Fibroblast of skin of right biceps (primary cell): ENCODE measurements at regions not wholly inside any gene's neighbourhood (a gene's known extent, or its start where the extent isn't known, plus 50 kb on each side); places are given as distances from the start of the nearest gene placed in this dataset.
A peak's percentile ranks its signal among the peaks of the same experiment; 100 is the strongest.

Experiments used
- DNase-seq: peaks from one replicate; pipeline ENCODE4 v3.0.0-alpha.2; 2013

DNA sequence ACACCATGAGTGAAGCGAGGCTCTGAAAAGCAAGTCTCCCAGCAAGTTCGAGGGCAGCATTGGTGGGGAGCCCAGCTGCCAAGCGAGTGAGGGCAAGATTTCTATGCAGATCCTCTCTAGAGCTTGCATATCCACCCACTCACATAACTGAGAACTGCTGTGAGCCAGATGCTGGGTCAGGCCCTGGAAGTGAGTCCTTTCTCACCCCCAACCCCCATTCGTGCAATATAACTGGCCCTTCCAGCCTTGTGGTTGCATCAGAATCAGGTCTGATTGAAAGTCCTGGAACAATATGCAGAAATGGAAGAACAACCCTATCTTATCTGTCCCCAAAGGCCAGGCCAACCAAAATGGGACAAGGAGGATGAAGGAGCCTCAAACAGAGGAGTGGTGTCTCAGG, 146.6 kb downstream of the IRX5 start:
- no peak for DNase-seq

DNA sequence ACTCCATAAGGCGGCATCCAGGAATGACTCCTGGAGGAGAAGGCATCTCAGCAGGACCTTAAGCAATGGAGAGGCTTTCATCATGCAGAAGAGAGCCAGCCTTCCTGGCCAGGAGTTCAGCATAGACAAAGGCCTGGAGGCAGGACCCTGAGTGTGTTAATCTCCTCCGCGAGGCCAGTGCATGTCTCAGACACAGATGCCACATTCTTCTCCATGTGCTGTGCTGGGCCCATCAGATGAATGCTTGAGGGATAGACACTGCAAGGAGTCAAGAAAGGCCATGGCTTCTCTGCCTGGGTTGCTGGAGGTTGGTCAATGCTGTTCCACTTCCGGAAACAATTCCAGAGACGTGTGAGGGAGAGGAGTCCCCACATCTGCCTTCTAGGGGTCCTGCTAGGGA, 147.5 kb downstream of the IRX5 start:
- no peak for DNase-seq

DNA sequence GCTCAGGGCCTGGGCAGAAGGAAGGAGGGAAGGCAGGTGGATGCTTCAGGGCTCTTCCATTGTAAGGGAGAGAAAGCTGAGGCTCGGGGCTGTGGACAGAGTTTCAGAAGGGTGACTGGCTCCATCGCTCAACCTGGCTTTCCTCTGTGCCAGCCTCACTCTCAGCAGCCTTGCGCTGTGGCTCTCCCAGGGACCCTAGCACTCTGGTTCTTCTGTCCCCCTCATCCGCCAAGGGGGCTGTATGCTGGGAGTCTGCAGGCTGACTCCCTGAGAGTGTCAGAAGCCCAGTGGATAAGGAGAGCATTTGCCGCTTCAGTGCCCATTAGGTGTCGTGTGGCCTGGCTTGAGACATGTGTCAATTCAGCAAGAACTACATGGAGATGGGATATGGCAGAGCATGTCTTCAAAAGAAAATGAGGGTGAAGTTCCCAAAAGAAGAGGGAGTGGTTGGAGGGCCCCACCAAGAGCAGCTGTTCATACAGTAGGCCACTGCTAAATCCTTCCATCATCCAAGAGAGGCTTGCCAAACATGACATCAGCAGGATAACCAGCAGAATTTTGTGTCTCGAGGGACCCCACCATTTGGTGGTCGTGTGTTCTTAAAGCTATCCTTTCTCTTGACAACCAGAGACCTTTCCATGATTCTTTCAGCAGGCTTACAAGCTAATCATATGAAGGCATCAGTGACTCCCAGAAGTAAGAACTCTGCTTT, 148.2 kb downstream of the IRX5 start:
- DNase-seq: no peak

DNA sequence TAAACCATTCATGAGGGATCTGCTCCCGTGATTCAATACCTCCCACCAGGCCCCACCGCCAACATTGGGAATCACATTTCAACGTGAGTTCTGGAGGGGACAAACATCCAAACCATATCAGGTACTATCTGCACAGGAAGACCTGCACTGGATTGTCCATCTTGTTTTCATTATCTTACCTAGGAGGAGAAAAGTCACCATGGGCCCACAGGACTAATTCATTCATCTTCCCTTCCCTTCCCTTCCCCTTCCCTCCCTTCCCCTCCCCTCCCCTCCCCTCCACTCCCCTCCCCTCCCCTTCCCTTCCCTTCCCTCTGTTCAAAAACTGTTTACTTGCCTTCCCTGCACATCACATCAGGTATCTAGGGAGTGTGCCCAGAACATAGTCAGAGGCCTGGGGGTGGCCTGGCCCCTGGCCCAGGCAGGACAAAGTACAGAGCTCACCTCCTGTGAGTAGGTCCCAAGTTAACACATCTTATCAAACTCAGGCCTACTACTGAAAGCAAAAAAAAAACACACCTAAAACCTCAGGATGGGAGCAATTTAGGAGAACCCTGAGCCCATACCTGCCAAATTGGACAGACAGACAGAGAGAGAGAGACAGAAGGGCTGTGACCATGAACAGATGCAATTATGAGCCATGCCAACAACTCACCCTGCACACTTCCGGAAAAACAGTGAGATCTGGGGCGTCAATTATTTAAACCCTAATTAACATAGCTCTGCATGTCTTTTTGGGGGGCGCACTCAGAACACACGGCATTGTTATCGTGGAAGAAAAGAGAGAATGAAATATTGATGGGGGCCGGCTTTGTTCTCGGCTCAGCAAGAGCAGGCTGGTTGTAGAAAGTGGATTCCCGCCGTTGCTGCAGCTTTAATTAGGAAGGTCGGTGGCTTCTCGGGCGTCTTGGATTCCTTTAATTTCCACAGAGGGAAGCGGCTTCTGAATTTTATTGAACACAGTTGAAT, 151.2 kb downstream of the IRX5 start:
- no peak for DNase-seq

DNA sequence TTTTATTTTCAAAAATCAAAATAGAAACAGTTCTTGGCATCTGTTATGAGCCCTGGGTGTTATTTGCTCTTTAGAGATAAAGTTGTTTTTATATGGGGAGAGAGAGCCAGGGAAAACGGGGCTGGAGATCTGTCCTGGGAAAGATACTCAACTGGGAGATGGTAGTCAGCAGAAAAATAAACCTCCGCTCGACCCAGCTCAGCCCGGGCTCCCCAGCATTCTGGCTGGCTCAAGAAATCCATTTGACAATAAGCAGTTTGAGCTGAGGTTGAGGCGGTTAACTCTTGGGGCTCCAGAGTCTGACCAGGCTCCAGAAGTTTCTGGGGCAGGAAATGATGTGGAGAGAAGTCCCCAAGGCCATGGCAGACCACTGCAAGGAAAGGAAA, 151.9 kb downstream of the IRX5 start:
- no peak for DNase-seq

DNA sequence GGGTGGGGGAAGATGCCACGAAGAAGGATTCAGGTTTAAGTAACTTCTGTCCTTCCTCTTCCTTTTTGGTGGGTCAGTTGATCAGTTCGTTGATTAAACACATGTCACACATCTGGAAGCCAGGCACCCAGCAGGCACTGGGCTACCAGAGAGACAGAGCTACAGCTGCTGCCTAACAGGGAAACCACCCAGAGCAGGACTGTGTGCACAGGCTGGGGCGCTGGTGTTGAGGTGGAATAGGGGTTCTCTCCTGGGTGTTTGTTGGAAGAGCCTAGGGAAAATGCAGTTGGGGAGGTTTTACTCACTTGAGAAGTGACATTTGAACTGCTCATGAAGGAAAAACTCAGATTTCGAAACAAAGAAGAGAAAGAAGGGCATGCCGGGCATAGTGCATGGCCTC, 152.4 kb downstream of the IRX5 start:
- DNase-seq: no peak

DNA sequence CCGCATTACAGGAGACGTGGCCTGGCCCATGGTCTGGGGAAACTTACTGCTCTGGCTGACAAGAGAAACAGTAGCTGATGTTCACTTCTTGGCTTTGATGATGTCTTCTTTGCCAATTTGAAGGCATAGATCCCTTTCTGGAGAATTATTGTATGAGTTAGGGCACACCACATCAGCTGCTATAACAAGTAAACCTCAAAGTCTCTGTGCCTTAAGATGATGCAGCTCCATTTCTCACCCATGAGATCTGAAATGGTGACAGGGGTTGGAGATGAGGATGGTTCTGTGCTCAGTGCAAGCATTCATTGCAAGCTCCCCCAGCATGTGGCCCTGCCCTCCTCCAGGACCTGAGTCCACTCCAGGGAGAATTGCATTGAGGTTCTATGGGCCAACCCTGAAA, 157.4 kb downstream of the IRX5 start:
- no peak for DNase-seq

DNA sequence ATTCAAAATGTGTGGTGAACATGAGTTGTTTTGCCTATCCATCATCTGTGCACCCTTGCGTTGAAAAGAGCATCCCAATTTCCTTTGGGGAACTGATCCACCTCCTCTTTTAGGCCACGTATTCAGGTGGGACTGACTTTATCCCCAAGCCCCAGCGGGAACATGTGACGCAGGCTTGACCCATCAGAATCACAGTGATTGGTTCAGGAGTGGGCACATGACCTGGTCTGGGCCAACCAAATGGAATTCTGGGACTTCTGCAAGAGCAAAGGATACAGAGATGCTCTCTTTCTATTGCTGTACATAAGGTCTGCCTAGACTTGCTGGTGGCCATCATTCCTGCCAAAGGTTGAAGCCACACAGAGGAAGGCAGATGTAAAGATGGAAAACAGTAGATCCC, 158.9 kb downstream of the IRX5 start:
- DNase-seq: no peak

DNA sequence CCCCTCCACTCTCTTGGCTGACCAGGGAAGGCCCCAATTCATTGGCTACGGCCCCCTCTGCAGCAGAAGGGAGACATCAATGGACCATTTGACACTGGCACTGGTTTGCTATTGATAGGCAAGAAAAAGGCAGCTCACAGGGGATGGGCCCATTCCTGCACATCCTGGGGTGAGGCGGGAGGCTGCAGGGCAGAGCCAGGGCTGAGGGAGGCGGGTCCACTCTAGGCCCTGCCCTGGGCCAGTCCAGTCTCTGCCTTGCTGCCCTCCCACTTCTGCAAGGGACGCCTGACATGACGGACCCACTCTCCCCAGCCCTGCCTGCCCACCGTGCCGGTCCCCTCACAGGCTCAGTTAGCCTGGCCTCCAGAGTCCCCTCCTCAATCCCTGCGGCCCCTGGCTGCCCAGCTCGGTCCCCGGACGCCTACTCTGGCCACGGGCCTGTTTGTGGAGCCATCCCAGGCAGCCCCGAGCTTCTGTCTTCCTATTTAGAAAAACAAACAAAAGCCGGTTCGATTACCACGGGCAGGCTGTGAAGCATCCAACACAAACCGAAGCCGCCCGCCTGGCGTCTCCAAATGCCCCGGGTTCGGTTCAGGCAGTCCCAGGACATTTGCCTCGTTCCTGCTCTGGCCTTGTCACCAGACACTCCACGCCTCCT, 160.7 kb downstream of the IRX5 start:
- DNase-seq: no peak

DNA sequence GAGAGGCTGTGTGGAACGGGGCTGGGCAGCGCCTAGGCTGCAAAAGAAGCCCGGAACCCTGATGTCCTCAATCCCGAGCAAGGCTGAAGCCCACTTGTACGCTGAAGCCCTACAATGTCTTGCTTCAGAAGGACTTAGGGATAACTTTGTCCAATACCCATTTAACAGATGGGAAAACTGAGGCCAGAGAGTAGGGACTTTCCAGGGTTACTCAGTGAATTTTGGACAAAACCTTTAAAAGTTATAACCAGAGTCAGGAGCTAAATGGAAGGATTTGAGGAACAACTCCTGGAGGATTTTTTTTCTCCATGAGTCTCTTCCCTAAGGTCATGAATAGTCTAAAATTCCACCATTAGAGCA, 161.2 kb downstream of the IRX5 start:
- no peak for DNase-seq

DNA sequence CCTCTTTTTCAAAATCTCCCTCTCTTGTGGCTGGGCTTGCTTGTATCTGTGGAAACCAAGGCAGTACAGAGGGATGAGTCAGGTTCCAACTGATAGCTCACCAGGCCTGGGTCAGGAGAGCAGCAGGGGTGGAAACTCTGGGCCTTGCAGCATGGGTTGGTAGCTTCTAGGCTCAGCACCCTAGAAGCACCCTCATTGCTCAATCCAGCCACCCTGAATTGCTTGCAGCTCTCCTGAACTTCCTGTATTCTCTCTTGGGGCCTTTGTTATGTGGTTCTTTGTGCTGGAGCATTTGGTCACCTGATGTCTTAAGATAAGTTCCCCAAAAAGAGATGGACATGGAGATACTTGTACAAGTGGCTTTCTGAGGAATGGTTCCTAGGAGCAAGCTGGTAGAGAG, 169.4 kb downstream of the IRX5 start:
- no peak for DNase-seq

DNA sequence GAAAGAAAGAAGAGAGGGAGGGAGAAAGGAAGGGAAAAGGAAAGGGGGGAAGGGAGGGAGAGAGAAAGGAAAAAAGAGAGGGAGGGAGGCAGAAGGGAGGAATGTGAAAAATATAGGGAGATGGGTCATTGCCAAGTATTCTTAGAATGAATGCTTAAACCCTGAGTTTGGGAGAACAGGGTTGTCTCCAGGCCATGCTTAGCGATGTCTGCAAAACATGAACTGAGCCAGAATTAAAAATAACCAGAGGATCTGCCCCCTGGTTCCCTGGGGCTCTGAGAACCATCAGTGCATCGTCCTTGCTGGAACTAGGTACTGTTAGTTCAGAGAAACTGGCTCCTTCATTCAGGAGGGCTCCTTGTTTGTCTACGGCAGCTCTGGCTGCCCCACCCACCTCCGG, 170.4 kb downstream of the IRX5 start:
- peak; percentile 30 for DNase-seq

DNA sequence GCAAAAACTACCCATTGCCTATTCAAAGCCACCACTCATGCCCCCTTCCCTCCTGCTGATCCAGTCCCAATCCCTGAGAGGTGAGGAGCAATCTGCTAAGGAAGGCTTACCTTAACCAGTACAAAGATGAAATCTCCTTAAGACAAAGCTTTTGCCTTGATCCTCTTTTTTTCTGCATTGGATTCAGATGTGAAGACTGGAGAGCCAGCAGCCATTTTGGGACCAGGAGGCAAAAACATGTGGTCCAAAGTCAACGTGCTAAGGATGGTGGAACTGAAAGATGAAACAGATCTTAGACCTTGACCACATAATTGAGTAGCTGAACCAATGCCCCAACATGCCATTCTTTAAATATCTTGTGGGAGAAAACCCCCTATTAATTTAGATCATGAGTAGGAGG, 171.4 kb downstream of the IRX5 start:
- DNase-seq: peak; percentile 10

DNA sequence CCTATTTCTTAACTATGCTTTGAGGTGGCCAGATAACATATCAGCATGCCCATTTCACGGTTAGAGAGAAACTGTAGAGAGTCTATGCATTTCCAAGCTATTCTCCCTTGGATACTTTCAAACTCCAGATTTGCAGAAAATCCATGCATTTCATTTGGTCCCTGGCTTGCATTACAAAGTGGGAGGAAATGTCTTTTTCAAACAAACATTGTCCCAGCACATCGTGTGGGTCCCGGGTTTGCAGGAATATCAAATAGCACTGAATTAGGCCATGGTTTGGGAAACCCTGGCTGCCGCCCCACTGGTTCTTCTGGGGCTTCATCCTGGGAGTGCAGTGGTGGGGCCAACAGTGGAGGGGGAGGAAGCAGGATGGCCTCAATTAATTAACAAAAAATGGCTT, 171.9 kb downstream of the IRX5 start:
- DNase-seq: no peak

DNA sequence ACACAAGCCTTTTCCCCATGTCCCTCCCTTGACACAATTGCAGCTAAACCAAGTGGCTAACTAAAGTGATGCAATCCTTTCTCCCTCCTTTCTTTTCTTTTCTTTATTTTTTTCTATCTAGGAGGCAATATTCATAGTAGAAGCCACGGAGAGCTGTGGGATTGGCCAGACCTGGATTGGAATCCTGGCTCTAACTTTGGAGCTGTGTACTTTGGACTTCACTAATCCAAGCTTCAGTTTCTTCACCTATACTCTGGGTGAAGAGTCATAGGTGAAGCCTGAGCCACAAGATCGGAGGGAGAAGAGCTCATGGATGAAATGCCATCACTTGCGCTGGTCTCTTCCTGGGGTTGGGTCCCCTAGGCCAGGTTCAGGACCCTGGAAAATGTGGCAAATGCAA, 177.2 kb downstream of the IRX5 start:
- DNase-seq: no peak

DNA sequence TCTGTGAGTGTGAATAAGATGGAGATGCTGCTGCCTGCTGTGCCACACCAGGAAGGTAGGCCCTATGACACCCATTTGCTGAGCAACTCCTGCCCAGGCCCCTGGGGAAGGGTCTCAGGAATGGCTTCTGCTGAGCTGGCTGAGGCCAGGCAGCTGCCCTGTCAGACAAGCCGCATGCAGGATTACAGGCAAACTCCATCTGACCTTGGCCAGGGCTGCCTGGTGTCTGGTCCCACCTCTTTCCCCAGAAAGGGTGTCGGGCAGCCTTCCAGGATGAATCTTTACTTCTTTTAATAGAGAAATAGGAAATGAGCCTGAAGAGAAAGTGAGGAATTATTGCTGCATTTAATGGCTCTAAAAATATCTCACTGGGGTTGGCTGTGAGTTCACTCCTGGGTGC, 182.5 kb downstream of the IRX5 start:
- DNase-seq: no peak

DNA sequence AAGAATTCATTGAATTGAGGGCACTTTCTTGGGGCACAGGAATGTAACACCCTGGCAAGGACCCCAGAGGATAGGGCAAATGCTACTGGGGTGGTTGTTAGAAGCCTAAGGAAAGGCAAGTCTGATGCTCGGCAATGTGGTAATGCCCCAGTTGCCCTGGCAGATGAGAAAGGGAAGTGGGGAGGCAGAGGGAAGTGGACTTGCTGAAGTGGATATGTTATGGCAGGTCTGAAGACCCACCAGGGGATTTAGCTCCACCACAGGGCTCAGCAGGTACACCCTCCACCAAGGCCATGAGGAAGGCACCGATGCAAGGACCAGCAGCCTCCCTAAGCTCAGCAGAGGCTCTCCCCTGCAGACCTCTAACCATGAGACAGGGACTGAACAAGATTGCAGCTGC, 184.8 kb downstream of the IRX5 start:
- no peak for DNase-seq

DNA sequence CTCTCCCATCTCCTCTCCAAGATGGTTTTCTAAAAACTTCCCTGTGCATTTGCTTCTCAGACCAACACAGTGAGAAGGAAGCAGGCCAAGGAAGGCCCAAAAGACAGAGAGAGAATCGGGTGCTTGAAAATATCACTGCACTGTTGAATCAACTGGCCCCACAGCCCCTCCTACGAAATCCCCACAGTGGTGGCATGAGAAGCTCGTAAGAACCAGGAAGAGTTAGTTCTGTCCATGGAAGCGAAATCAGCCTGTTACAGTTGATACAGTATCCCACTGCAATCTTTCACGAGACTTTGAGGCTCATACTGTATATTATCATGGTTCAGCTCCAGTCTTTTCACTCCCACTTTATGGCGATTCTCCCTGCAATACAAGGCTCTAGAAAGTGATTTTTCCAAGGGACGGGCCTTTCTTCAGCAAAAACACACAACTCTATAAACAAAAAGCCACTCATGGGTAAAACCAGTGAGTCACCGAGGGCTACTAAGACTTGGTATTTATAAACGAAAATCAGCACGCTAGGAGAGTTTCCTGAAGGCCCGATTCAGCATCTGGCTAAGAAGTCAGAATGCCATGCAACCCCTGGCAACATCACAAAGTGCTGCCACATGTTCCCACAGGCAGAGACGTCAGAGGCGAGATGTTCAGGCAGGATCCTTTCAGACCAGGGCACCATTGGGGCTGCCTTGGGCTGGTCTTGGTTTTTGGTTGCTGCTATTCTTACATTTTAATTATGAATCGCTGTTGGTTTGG, 185.7 kb downstream of the IRX5 start:
- peak; percentile 64 for DNase-seq

DNA sequence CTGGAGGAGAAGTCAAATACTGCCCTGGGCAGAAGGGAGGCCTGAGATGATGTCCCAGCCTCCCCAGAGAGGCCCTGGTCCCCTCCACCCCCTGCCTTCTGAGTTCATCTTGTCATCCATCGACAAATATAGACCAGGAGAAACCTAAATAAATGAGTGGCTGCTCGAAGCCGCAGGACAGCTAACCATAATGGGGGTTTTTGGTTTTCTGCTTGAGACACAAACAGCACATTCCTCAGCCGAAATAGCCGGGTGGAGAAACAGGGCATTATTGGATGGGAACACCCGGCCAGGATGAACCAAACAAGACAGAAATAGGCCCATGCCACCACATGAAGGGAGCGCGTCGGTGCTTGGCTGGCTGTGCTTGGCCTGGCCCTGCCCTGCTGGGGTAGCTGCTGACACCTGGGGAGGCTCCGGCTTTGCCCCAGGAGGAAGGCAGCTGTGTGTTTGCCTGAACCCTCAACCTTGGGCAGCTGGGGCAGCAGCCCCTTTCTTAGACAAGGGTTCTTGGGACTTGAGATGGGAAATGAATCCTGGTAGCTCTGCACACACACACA, 188.1 kb downstream of the IRX5 start:
- DNase-seq: no peak

DNA sequence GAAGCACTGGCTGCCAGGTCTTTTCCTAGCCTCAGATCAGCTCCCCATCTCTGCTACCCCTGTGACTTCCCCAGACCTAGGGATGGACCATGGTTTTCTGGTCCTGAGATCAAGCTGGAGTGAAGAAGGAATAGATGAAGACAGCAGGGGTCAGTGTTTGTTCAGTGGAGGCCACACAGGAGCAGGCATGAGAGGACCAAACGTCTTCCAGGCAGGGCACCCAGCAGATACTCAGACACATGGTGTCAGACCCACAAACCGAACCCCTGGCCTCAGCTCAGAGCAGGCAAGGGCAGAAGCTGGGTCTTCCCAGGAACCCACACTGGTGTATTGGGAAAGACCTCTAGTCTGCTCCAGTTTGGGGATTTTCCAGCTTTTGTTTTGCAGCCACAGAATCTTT, 189.7 kb downstream of the IRX5 start:
- peak; percentile 15 for DNase-seq

DNA sequence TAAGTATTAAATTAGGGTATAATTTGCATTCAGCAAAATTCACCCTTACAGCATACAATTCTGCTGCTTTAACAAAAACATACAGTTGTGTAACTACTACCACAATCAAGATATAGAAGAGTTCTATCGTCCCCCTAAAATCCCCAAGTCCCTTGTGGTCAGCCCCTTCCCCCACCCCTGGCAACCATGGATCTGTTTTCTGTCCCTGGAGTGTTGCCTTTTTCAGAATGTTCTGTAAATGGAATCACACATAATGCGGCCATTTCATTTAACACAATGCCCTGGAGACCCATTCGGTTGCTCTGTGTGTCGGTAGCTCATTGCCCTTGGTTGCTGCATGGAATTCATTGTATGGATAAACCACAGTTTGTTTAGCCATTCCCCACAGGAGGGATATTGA, 190.2 kb downstream of the IRX5 start:
- no peak for DNase-seq

DNA sequence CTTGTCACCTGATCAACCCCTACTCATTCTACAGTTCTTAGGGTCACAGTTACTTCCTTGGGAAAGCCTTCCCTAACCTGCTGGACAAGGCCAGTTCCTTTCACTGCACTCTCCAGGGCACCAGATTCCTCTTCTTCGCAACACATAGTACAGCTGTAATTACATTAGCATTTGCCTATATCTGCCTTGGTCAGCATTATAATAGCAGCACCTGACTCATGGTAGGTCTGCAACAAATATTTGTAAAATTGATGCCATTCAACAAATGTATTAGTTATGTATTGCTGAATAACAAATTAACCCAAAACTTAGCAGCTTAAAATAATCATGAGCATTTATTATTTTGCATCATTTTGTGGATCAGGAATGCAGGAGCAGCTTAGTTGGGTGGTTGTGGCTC, 193.0 kb downstream of the IRX5 start:
- no peak for DNase-seq

DNA sequence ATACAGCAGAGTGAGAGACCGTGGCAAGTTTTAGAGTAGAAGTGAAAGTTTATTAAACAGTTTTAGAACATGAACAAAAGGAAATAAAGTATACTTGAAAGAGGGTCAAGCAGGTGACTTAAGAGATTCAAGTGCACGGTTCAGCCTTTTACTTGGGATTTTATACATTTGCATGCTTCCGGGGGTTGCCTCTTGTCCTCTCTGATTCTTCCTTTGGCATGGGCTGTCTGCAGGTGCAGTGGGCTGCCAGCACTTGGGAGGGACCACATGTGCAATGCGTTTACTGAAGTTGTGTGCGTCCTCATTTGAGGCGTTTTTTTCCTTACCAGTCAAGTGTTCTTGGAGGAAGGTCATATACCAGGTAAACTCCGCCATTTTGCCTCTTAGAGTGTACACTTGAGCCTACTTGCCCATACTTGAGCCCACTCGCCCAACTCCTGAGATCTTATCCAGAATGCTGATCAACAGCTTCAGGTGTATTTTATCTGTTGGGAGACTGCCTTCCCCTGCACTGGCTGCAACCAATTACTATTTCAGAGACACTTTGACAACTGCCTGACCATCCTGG, 195.2 kb downstream of the IRX5 start:
- no peak for DNase-seq
